ENCODE measurements at regions not wholly inside any gene's neighbourhood (a gene's known extent, or its start where the extent isn't known, plus 50 kb on each side); places are given as distances from the start of the nearest gene placed in this dataset.
"Not testable (repeated sequence)": the region's sequence is repeated elsewhere in the genome, so short reads cannot be mapped to it uniquely, and the experiment has no call there.

GRCh38 chr11:89654669-89655068 is 55.4 kb upstream of the TRIM77 start:
- H3K9me2 ChIP-seq (ENCODE audit: insufficient read depth); H3F3A ChIP-seq (ENCODE audit: insufficient read depth); H3K27me3 ChIP-seq (replicated peaks; ENCODE audit: insufficient read depth); DNase-seq; H2AFZ ChIP-seq; H3K9me3 ChIP-seq (ENCODE audit: low read depth); H3K36me3 ChIP-seq (ENCODE audit: low read depth); H3K4me1 ChIP-seq (ENCODE audit: insufficient read depth); H3K9ac ChIP-seq; H3K4me3 ChIP-seq; in situ Hi-C loops (cut with MboI); H3K79me2 ChIP-seq (ENCODE audit: insufficient read depth); H4K20me1 ChIP-seq (ENCODE audit: insufficient read depth); H3K4me2 ChIP-seq (ENCODE audit: unreplicated experiment); H3K27ac ChIP-seq: not testable (repeated sequence)
- whole genome bisulfite sequencing, 2 experiments (ENCODE audit: low coverage in 1 of 2, low lambda C conversion rate in 2 of 2, missing lambda C conversion rate in 2 of 2): 20 to 21% methylated on average over 2 of the region's 2 CpGs

DNA sequence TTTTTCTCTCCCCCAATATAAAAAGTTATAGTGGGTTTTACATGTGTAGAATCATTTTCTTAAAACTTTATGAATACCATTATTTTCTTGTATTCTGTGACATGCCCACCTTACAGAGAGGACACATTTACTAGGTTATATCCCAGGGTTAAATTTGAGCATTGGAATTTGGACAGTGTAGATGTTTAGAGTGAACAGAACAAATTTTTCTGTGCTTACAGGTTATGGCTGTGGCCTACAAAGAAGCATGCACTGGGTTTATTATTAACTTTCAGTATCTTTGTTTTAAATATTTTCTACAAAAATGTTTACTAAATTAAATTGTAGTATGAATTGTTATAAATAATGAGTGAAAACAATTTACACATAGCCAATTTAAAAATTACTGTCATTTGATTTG is 51.3 kb upstream of the TRIM77 start:
- H3K4me1 ChIP-seq (ENCODE audit: insufficient read depth); H3K27ac ChIP-seq; H3K4me2 ChIP-seq (ENCODE audit: unreplicated experiment); H4K20me1 ChIP-seq (ENCODE audit: insufficient read depth); DNase-seq; H3K27me3 ChIP-seq (replicated peaks; ENCODE audit: insufficient read depth); H3K9ac ChIP-seq; H3F3A ChIP-seq (ENCODE audit: insufficient read depth); in situ Hi-C loops (cut with MboI); H2AFZ ChIP-seq; H3K4me3 ChIP-seq; H3K36me3 ChIP-seq (ENCODE audit: low read depth); H3K9me3 ChIP-seq (ENCODE audit: low read depth); H3K9me2 ChIP-seq (ENCODE audit: insufficient read depth); H3K79me2 ChIP-seq (ENCODE audit: insufficient read depth): not testable (repeated sequence)

DNA sequence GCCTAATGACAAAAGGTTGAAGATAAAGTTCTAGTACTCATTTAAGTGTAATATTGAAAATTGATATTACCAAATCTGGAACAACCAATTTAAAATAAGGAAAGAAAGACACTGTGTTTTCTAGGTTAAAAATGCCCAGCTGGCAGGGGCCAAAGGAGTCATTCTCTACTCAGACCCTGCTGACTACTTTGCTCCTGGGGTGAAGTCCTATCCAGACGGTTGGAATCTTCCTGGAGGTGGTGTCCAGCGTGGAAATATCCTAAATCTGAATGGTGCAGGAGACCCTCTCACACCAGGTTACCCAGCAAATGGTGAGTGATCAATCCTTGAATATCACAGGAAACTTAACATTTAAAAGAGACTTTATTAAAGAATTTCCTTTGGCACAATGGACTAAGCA is 50.7 kb upstream of the TRIM77 start:
- in situ Hi-C loops (cut with MboI); H3K4me3 ChIP-seq; H3F3A ChIP-seq (ENCODE audit: insufficient read depth); H4K20me1 ChIP-seq (ENCODE audit: insufficient read depth); H3K27ac ChIP-seq; H3K79me2 ChIP-seq (ENCODE audit: insufficient read depth); H3K27me3 ChIP-seq (replicated peaks; ENCODE audit: insufficient read depth); DNase-seq; H3K4me2 ChIP-seq (ENCODE audit: unreplicated experiment); H3K36me3 ChIP-seq (ENCODE audit: low read depth); H3K4me1 ChIP-seq (ENCODE audit: insufficient read depth); H2AFZ ChIP-seq; H3K9ac ChIP-seq; H3K9me2 ChIP-seq (ENCODE audit: insufficient read depth); H3K9me3 ChIP-seq (ENCODE audit: low read depth): not testable (repeated sequence)
- WGBS, 2 experiments (ENCODE audit: low coverage in 1 of 2, low lambda C conversion rate in 2 of 2, missing lambda C conversion rate in 2 of 2): 3 to 9% methylated on average over 2 of the region's 2 CpGs

DNA sequence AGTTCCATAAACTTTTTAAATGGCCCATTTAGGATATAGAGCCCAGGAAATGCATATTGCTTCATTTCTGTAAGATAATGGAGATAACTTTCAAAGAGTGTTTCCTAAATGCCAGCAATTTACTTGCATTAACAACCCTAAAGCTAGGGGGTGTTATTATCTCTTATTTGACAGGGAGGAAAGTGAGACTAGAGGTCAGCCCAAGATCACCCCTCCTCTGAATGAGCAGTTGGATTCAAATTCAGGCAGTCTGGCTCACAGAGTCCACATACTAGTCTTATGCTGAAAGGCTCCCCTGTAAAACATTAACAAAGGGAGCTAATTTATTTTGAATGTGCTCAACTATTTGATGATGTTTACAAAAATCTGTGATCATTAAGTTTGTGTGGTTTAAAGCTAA is 49.9 kb upstream of the TRIM77 start:
- H3K27ac ChIP-seq: no peak overlapping the region
- H3K4me2 ChIP-seq (ENCODE audit: unreplicated experiment): no peak overlapping the region
- no peaks in the 10 kb centered on the region for H4K20me1 ChIP-seq (ENCODE audit: insufficient read depth)
- H3K36me3 ChIP-seq (ENCODE audit: low read depth): no peaks in the 10 kb centered on the region
- TF ChIP-seq EZH2 (IDR thresholded peaks at IDR 0.05; ENCODE audit: insufficient read depth, poor library complexity, severe bottlenecking) (no peak), EZH2phosphoT487 (IDR thresholded peaks at IDR 0.05; ENCODE audit: insufficient read depth, low read depth) (no peak)
- in situ Hi-C loops (cut with MboI): no loop called here
- no peak overlapping the region for H3K4me3 ChIP-seq
- no peaks in the 10 kb centered on the region for H3K4me1 ChIP-seq (ENCODE audit: insufficient read depth)
- no peaks in the 10 kb centered on the region for H3F3A ChIP-seq (ENCODE audit: insufficient read depth)
- no peak for DNase-seq
- no peaks in the 10 kb centered on the region for H3K27me3 ChIP-seq (replicated peaks; ENCODE audit: insufficient read depth)
- no peaks in the 10 kb centered on the region for H3K9me2 ChIP-seq (ENCODE audit: insufficient read depth)
- H3K9ac ChIP-seq: no peak overlapping the region
- H2AFZ ChIP-seq: no peak overlapping the region
- no peaks in the 10 kb centered on the region for H3K79me2 ChIP-seq (ENCODE audit: insufficient read depth)
- H3K9me3 ChIP-seq (ENCODE audit: low read depth): no peaks in the 10 kb centered on the region

Measured in GM23248 (cell line).